Activated CD4-positive, alpha-beta T cell treated with anti-CD3 and anti-CD28 coated beads for 36 hours (primary cell): ENCODE measurements at regions not wholly inside any gene's neighbourhood (a gene's known extent, or its start where the extent isn't known, plus 50 kb on each side); places are given as distances from the start of the nearest gene placed in this dataset.
"Not testable (repeated sequence)": the region's sequence is repeated elsewhere in the genome, so short reads cannot be mapped to it uniquely, and the experiment has no call there.

Experiments used
- ATAC-seq: fragments of 200-7000 bp; cut with Tn5 transposase; one replicate; pipeline ENCODE4 v1.10.0; 2021; ENCODE audit warnings: mild to moderate bottlenecking, moderate library complexity
- CTCF ChIA-PET: fragments of 350-600 bp; sonication (Branson Sonifier 250); formaldehyde crosslinking; loops from one replicate; lab custom pipeline; 2021; ENCODE audit warnings: antibody characterized with exemption; lab: Charles Lee
- POLR2A ChIA-PET: fragments of 350-600 bp; sonication (Branson Sonifier 250); formaldehyde crosslinking; loops from one replicate; lab custom pipeline; 2021; ENCODE audit warnings: antibody characterized with exemption, inconsistent platforms; lab: Charles Lee
- DNase-seq: peaks from one replicate; pipeline ENCODE4 v3.0.0-alpha.2; 2020
- H3K27ac Mint-ChIP-seq: one replicate; pipeline ENCODE4 v1.8.0; 2021; ENCODE audit warnings: mixed read lengths
- H3K27me3 Mint-ChIP-seq: one replicate; pipeline ENCODE4 v1.8.0; 2021; ENCODE audit warnings: mixed read lengths
- H3K36me3 Mint-ChIP-seq: one replicate; pipeline ENCODE4 v1.8.0; 2021; ENCODE audit warnings: low read depth, mixed read lengths
- H3K4me1 Mint-ChIP-seq: one replicate; pipeline ENCODE4 v1.8.0; 2021; ENCODE audit warnings: mixed read lengths
- H3K4me3 Mint-ChIP-seq: one replicate; pipeline ENCODE4 v1.8.0; 2021; ENCODE audit warnings: mild to moderate bottlenecking, moderate library complexity, mixed read lengths
- H3K9me3 Mint-ChIP-seq: one replicate; pipeline ENCODE4 v1.8.0; 2021; ENCODE audit warnings: low read depth, mixed read lengths
- intact Hi-C, 2 experiments: fragments of 100-400 bp; cut with DNase I in 1 of 2; cut with micrococcal nuclease in 1 of 2; formaldehyde crosslinking; loops; one replicate each; pipeline versions ENCODE4 v1.14.2 to v1.15.1; 2022 to 2024; cut with DNase I, micrococcal nuclease

GRCh38 chr11:34727228-34727737 is 106.4 kb downstream of the EHF start:
- no peak for ATAC-seq
- intact Hi-C loops = no loop called here
- Mint-ChIP-seq H3K4me3 (no peak overlapping the region), H3K4me1 (no peaks in the 10 kb centered on the region), H3K36me3 (no peaks in the 10 kb centered on the region), H3K9me3 (peaks cover 3% of the 10 kb centered on the region), H3K27ac (no peak overlapping the region), H3K27me3 (peaks cover 17% of the 10 kb centered on the region)
- POLR2A ChIA-PET = no interaction called here
- DNase-seq = no peak
- CTCF ChIA-PET = no interaction called here

DNA sequence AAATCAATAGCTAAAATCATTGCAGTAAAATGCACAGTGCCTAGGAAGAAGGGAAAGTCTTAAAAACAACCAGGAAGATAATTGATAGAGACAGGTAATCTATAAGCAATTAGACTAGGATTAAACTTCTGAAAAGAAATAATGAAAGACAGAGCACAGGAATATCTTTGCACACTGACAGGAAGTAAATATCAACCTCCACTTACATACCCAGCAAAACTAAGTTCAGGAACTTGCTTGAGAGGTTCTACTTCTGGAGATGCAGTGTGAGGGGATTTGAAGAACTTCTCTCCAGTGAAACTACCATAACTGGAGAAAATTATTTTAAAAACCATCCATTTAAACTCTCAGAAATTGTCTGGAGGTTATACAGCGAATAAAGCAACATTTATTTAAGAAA is 104.1 kb downstream of the EHF start:
- intact Hi-C loops = no loop called here
- Mint-ChIP-seq H3K36me3 (no peaks in the 10 kb centered on the region), H3K4me3 (no peak overlapping the region), H3K9me3 (peaks cover 3% of the 10 kb centered on the region), H3K27ac (no peak overlapping the region), H3K4me1 (no peaks in the 10 kb centered on the region), H3K27me3 (peaks cover 7% of the 10 kb centered on the region)
- DNase-seq (no peak), ATAC-seq (no peak)
- POLR2A ChIA-PET = no interaction called here
- CTCF ChIA-PET = no interaction called here

GRCh38 chr11:34721646-34722045 is 100.8 kb downstream of the EHF start:
- no peak for ATAC-seq
- ChIA-PET POLR2A (no interaction called here), CTCF (interaction anchor here (1.0 kb wide), 2 partner anchors 10 to 69 kb away, joined by 3 read pairs; no protein-coding TSS in a partner anchor)
- no peak for DNase-seq
- no peaks in the 10 kb centered on the region for H3K4me1 Mint-ChIP-seq
- no peaks in the 10 kb centered on the region for H3K36me3 Mint-ChIP-seq
- H3K27me3 Mint-ChIP-seq = peaks cover 3% of the 10 kb centered on the region
- no peak overlapping the region for H3K4me3 Mint-ChIP-seq
- intact Hi-C loops = no loop called here
- H3K27ac Mint-ChIP-seq = no peak overlapping the region
- peaks cover 3% of the 10 kb centered on the region for H3K9me3 Mint-ChIP-seq

GRCh38 chr11:34719303-34719848 is 98.5 kb downstream of the EHF start:
- no peak for ATAC-seq
- Mint-ChIP-seq H3K27ac (no peak overlapping the region), H3K4me3 (no peak overlapping the region), H3K27me3 (peaks cover 10% of the 10 kb centered on the region), H3K4me1 (no peaks in the 10 kb centered on the region), H3K36me3 (peaks cover 2% of the 10 kb centered on the region), H3K9me3 (peaks cover 2% of the 10 kb centered on the region)
- intact Hi-C loops = no loop called here
- DNase-seq = no peak
- ChIA-PET POLR2A (no interaction called here), CTCF (interaction anchor here (1.3 kb wide), 1 partner anchor 132 kb away, joined by 3 read pairs; no protein-coding TSS in a partner anchor)

- ATAC-seq, H3K4me3 Mint-ChIP-seq, CTCF ChIA-PET, DNase-seq, intact Hi-C loops, H3K4me1 Mint-ChIP-seq, H3K36me3 Mint-ChIP-seq, POLR2A ChIA-PET, H3K27ac Mint-ChIP-seq: not testable (repeated sequence)
- peaks cover 13% of the 10 kb centered on the region for H3K9me3 Mint-ChIP-seq
- peaks cover 12% of the 10 kb centered on the region for H3K27me3 Mint-ChIP-seq
Measured at GRCh38 chr11:34713631-34714030, 92.7 kb downstream of the EHF start.
